Keratinocyte (primary cell): ENCODE measurements at regions not wholly inside any gene's neighbourhood (a gene's known extent, or its start where the extent isn't known, plus 50 kb on each side); places are given as distances from the start of the nearest gene placed in this dataset.

Experiments
- DNase-seq: peaks from one replicate; pipeline ENCODE4 v3.0.0-alpha.2; 2011; ENCODE audit warnings: low read depth, missing footprints, low spot score
- FAIRE-seq: peaks from 2 replicates; lab custom pipeline; 2011; peaks lifted over from hg19 to GRCh38; lab: Jason Lieb, UNC
- H2AFZ ChIP-seq: 2 replicates; pipeline ENCODE4 v1.6.0; 2012; ENCODE audit warnings: low read length, control low read depth, inconsistent platforms; ENCODE audit not compliant: control insufficient read depth
- H3K27ac ChIP-seq: 2 replicates; pipeline ENCODE4 v1.5.1; 2011; ENCODE audit warnings: low read length; ENCODE audit not compliant: control insufficient read depth, insufficient read depth
- H3K27me3 ChIP-seq: 3 replicates; pipeline ENCODE4 v1.6.0; 2011; ENCODE audit warnings: low read length; ENCODE audit not compliant: control insufficient read depth, insufficient read depth; ENCODE audit errors: extremely low read depth
- H3K36me3 ChIP-seq, 2 experiments: 2 replicates in 1 of 2; 3 replicates in 1 of 2; pipeline ENCODE4 v1.5.1; 2011; ENCODE audit warnings: low read length in 2 of 2, mild to moderate bottlenecking in 1 of 2; ENCODE audit not compliant: control insufficient read depth in 2 of 2, insufficient read depth in 2 of 2; ENCODE audit errors: extremely low read depth in 1 of 2
- H3K4me1 ChIP-seq: 3 replicates; pipeline ENCODE4 v1.5.1; 2011; ENCODE audit warnings: low read length; ENCODE audit not compliant: control insufficient read depth, insufficient read depth; ENCODE audit errors: extremely low read depth
- H3K4me2 ChIP-seq: 3 replicates; pipeline ENCODE4 v1.6.0; 2011; ENCODE audit warnings: low read depth, low read length; ENCODE audit not compliant: control insufficient read depth, insufficient read depth; ENCODE audit errors: extremely low read depth
- H3K4me3 ChIP-seq, 3 experiments: fragments of 200-600 bp in 1 of 3; sonication (generic) in 1 of 3; 2 replicates in 2 of 3; 3 replicates in 1 of 3; pipeline ENCODE4 v1.5.1; 2011 to 2016; ENCODE audit warnings: low read length in 3 of 3, mild to moderate bottlenecking in 3 of 3, control low read depth in 2 of 3, inconsistent platforms in 1 of 3, low read depth in 1 of 3, mixed read lengths in 1 of 3, mixed run types in 1 of 3, moderate library complexity in 1 of 3; ENCODE audit not compliant: control insufficient read depth in 2 of 3, insufficient read depth in 2 of 3; ENCODE audit errors: extremely low read depth in 1 of 3
- H3K79me2 ChIP-seq: 2 replicates; pipeline ENCODE4 v1.6.0; 2012; ENCODE audit warnings: low read length; ENCODE audit not compliant: control insufficient read depth, insufficient read depth
- H3K9ac ChIP-seq: 3 replicates; pipeline ENCODE4 v1.6.0; 2011; ENCODE audit warnings: low read length; ENCODE audit not compliant: control insufficient read depth, insufficient read depth; ENCODE audit errors: extremely low read depth
- H3K9me1 ChIP-seq: 3 replicates; pipeline ENCODE4 v1.6.0; 2011; ENCODE audit warnings: low read length; ENCODE audit not compliant: control insufficient read depth, insufficient read depth; ENCODE audit errors: extremely low read depth
- H3K9me3 ChIP-seq: 2 replicates; pipeline ENCODE4 v1.5.1; 2012; ENCODE audit warnings: low read depth, low read length; ENCODE audit not compliant: control insufficient read depth
- H4K20me1 ChIP-seq: 3 replicates; pipeline ENCODE4 v1.6.0; 2011; ENCODE audit warnings: low read length; ENCODE audit not compliant: control insufficient read depth, insufficient read depth; ENCODE audit errors: extremely low read depth
- EZH2 ChIP-seq: IDR thresholded peaks from one replicate; pipeline ENCODE4 v1.6.1; 2012; ENCODE audit warnings: inconsistent platforms, mild to moderate bottlenecking, low read length, moderate library complexity
- dilution Hi-C: fragments of 300-500 bp; cut with MboI; formaldehyde crosslinking; loops from one replicate; pipeline ENCODE4 v1.7.0; 2020; ENCODE audit warnings: low sequenced_read_pairs; ENCODE audit not compliant: extremely low pct_ligation_motif_present
- TF ChIP-seq, protein P1 (sequence below), 3 experiments: IDR thresholded peaks in 1 of 3; conservative IDR thresholded peaks in 1 of 3; optimal IDR thresholded peaks in 1 of 3; 2 replicates in 2 of 3; 3 replicates in 1 of 3; pipeline versions ENCODE3 to v1.5.1; 2011; ENCODE audit warnings: low read length in 3 of 3, mild to moderate bottlenecking in 3 of 3, moderate library complexity in 2 of 3, control low read depth in 1 of 3, inconsistent platforms in 1 of 3; ENCODE audit not compliant: insufficient read depth in 2 of 3; ENCODE audit errors: extremely low read depth in 1 of 3

DNA sequence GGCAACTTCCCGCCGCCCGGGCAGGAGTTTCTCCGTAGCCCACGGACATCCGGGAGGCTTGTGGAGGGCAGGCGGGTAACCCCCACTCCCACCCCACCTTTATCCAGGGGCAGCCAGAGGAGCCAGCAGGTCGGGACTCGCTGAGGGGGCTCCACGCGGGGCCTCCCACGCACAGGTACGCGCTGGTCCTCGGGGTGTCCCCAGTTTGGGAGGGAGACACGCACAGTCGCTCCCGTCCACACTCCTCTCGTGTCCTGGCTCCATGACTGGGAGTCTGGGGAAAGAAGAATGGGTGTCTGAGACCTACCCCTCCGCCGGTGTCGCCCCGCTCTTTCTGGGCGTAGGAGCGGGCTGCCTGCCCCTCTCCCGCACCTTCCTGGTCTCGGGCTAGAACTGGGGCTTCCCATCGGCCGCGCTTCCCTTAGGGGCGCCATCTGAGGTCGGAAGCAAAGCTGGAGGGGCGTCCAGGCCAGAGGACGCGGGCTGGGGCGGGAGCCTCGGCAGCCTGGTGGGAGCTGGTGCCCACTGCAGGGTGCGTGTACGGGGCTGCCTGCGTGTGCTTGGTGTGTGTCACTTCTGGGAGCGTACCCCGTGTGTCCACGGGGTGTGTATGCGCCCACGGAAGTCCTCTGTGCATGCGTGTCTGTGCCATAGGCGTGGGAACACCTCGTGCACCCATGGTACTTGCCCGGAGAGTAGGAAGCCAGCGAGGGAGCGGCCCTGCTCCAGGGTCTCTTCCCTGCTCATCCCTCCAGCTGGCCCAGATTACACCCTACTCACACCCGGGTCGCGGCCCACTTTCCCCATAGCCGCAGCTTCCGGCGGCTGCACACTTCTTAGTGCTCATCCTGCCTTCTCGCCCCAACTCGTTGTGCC is 73.0 kb upstream of the LEP start:
- Histone ChIP-seq H3K9ac (no peak overlapping the region), H3K36me3 (no peaks in the 10 kb centered on the region), H3K4me2 (peak overlapping the region; percentile 78), H2AFZ (no peak overlapping the region), H3K4me3 (peak overlapping the region in 2 of 3 experiments; percentile 23 to 41), H3K9me1 (no peaks in the 10 kb centered on the region), H4K20me1 (no peaks in the 10 kb centered on the region), H3K79me2 (no peaks in the 10 kb centered on the region), H3K4me1 (peaks cover 23% of the 10 kb centered on the region), H3K27ac (no peak overlapping the region), H3K9me3 (no peaks in the 10 kb centered on the region), H3K27me3 (peaks cover 60% of the 10 kb centered on the region)
- TF ChIP-seq EZH2, result peak; percentile 97
- TF ChIP-seq, protein P1, sequence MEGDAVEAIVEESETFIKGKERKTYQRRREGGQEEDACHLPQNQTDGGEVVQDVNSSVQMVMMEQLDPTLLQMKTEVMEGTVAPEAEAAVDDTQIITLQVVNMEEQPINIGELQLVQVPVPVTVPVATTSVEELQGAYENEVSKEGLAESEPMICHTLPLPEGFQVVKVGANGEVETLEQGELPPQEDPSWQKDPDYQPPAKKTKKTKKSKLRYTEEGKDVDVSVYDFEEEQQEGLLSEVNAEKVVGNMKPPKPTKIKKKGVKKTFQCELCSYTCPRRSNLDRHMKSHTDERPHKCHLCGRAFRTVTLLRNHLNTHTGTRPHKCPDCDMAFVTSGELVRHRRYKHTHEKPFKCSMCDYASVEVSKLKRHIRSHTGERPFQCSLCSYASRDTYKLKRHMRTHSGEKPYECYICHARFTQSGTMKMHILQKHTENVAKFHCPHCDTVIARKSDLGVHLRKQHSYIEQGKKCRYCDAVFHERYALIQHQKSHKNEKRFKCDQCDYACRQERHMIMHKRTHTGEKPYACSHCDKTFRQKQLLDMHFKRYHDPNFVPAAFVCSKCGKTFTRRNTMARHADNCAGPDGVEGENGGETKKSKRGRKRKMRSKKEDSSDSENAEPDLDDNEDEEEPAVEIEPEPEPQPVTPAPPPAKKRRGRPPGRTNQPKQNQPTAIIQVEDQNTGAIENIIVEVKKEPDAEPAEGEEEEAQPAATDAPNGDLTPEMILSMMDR (optimal IDR thresholded peaks at IDR 0.05 in 1 of 3, IDR thresholded peaks at IDR 0.05 in 1 of 3, conservative IDR thresholded peaks at IDR 0.05 in 1 of 3; ENCODE audit: extremely low read depth in 1 of 3, insufficient read depth in 2 of 3, low read length in 3 of 3), result no peak
- dilution Hi-C loops, result no loop called here
- no peak for DNase-seq
- no peak for FAIRE-seq

DNA sequence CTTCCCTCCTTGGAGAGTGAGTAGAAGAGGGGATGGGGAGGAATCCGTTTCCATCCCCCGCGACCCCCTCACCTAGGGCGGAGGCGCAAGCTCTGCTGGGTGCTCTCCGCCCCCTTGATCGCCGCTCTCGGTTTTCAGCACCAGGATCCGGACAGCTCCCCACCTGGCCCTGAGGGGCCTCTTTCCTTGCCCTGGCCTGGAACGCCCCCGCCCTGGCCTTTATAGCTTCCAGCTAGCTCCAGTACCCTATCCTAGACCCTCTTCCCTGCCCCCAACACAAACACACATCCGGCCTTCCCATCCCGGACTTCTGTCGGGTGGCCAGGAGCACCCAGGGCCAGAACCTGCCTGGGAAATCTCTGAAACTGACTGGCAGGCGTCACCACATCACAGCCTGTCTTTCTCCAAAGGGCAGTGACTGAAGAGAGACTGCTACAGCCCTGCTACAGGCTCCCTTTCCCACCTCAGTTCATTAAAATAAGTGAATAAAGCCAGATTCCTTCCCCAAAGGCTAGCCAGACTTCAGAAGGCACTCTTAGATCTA is 72.3 kb upstream of the LEP start:
- DNase-seq, result no peak
- no peaks in the 10 kb centered on the region for H3K36me3 ChIP-seq
- H3K79me2 ChIP-seq, result no peaks in the 10 kb centered on the region
- no peak overlapping the region for H3K27ac ChIP-seq
- no peak for FAIRE-seq
- H3K4me3 ChIP-seq, result no peak overlapping the region
- H3K9me1 ChIP-seq, result no peaks in the 10 kb centered on the region
- H3K27me3 ChIP-seq, result peaks cover 66% of the 10 kb centered on the region
- H3K9ac ChIP-seq, result no peak overlapping the region
- no peak overlapping the region for H3K4me2 ChIP-seq
- no peak overlapping the region for H2AFZ ChIP-seq
- H4K20me1 ChIP-seq, result no peaks in the 10 kb centered on the region
- peaks cover 18% of the 10 kb centered on the region for H3K4me1 ChIP-seq
- H3K9me3 ChIP-seq, result no peaks in the 10 kb centered on the region
- no peak for TF ChIP-seq EZH2
- TF ChIP-seq, protein P1 (optimal IDR thresholded peaks at IDR 0.05 in 1 of 3, IDR thresholded peaks at IDR 0.05 in 1 of 3, conservative IDR thresholded peaks at IDR 0.05 in 1 of 3; ENCODE audit: extremely low read depth in 1 of 3, insufficient read depth in 2 of 3, low read length in 3 of 3), result no peak
- dilution Hi-C loops, result no loop called here
